GM12878 (cell line): ENCODE measurements at regions not wholly inside any gene's neighbourhood (a gene's known extent, or its start where the extent isn't known, plus 50 kb on each side); places are given as distances from the start of the nearest gene placed in this dataset.

Source experiments
- ATAC-seq: fragments of 200-7000 bp; cut with Tn5 transposase; 3 replicates; pipeline ENCODE4 v1.9.1; 2020; ENCODE audit warnings: mild to moderate bottlenecking, moderate library complexity
- BruUV-seq: library from RNA; stranded (reverse); fragments of 400-500 nt; replicated peaks from 2 replicates; lab custom pipeline; 2021; lab: Mats Ljungman, UMichigan
- CTCF ChIA-PET: fragments of 300-600 bp; sonication (Branson Sonifier 250); formaldehyde crosslinking; extraction: SDS; loops from one replicate; lab custom pipeline; 2021; ENCODE audit warnings: inconsistent platforms; lab: Yijun Ruan, JAX
- POLR2A ChIA-PET: fragments of 350-600 bp; formaldehyde crosslinking; extraction: SDS; loops from one replicate; lab custom pipeline; 2021; ENCODE audit warnings: inconsistent platforms; lab: Charles Lee
- RAD21 ChIA-PET: fragments of 300-600 bp; sonication (Branson Sonifier 250); formaldehyde crosslinking; loops from one replicate; lab custom pipeline; 2023; ENCODE audit warnings: antibody characterized with exemption; ENCODE audit not compliant: unreplicated experiment; lab: Charles Lee
- SMC1A ChIA-PET: fragments of 300-600 bp; sonication (Branson Sonifier 250); formaldehyde crosslinking; loops from one replicate; lab custom pipeline; 2023; ENCODE audit not compliant: unreplicated experiment, uncharacterized antibody; lab: Charles Lee
- DNase-seq: peaks from one replicate; pipeline ENCODE4 v3.0.0-alpha.2; 2011; ENCODE audit warnings: low read depth, low spot score
- FAIRE-seq: peaks from 3 replicates; lab custom pipeline; 2011; peaks lifted over from hg19 to GRCh38; lab: Jason Lieb, UNC
- H2AFZ ChIP-seq: 2 replicates; pipeline ENCODE4 v1.6.0; 2011; ENCODE audit warnings: low read depth, low read length, control low read depth; ENCODE audit not compliant: control insufficient read depth
- H3K27ac ChIP-seq: 2 replicates; pipeline ENCODE4 v1.5.1; 2011; ENCODE audit warnings: control low read depth; ENCODE audit not compliant: control insufficient read depth, insufficient read depth
- H3K27me3 ChIP-seq, 2 experiments: replicated peaks in 1 of 2; 2 replicates each; pipeline versions ENCODE4 v1.6.0 to v1.6.1; 2011; ENCODE audit warnings: low read length in 1 of 2; ENCODE audit not compliant: control insufficient read depth in 2 of 2, insufficient read depth in 2 of 2
- H3K36me3 ChIP-seq, 2 experiments: 2 replicates each; pipeline ENCODE4 v1.5.1; 2011; ENCODE audit warnings: low read length in 1 of 2; ENCODE audit not compliant: control insufficient read depth in 2 of 2, insufficient read depth in 2 of 2
- H3K4me1 ChIP-seq: 2 replicates; pipeline ENCODE4 v1.6.1; 2011; ENCODE audit warnings: mild to moderate bottlenecking, low read length, moderate library complexity, mixed read lengths; ENCODE audit not compliant: control insufficient read depth, insufficient read depth
- H3K4me2 ChIP-seq: 2 replicates; pipeline ENCODE4 v1.6.0; 2011; ENCODE audit warnings: control low read depth; ENCODE audit not compliant: control insufficient read depth, insufficient read depth
- H3K4me3 ChIP-seq: fragments of 200-600 bp; sonication (generic); 2 replicates; pipeline ENCODE4 v1.5.1; 2016
- H3K79me2 ChIP-seq: 2 replicates; pipeline ENCODE4 v1.6.0; 2011; ENCODE audit warnings: low read length; ENCODE audit not compliant: control insufficient read depth, insufficient read depth
- H3K9ac ChIP-seq: 2 replicates; pipeline ENCODE4 v1.8.0; 2011; ENCODE audit warnings: low read length, control low read depth, mixed read lengths; ENCODE audit not compliant: control insufficient read depth, insufficient read depth
- H3K9me3 ChIP-seq: replicated peaks from 3 replicates; pipeline ENCODE4 v1.5.1; 2011; ENCODE audit warnings: mild to moderate bottlenecking, low read length; ENCODE audit not compliant: control insufficient read depth, insufficient read depth
- H4K20me1 ChIP-seq: 2 replicates; pipeline ENCODE4 v1.6.0; 2011; ENCODE audit not compliant: control insufficient read depth, insufficient read depth
- BHLHE40 ChIP-seq, 2 experiments: fragments of 450-650 bp in 1 of 2; IDR thresholded peaks; 2 replicates each; pipeline ENCODE4 v1.6.1; 2011 to 2017; ENCODE audit warnings: low read depth in 2 of 2, borderline replicate concordance in 1 of 2, improper control_type of control experiment in 1 of 2, low read length in 1 of 2, mild to moderate bottlenecking in 1 of 2
- ETV6 ChIP-seq, 2 experiments: fragments of 450-650 bp in 1 of 2; IDR thresholded peaks in 1 of 2; conservative IDR thresholded peaks in 1 of 2; 2 replicates each; pipeline ENCODE4 v1.6.1; 2014; ENCODE audit warnings: antibody characterized with exemption in 1 of 2, borderline replicate concordance in 1 of 2, low read depth in 1 of 2, mild to moderate bottlenecking in 1 of 2, moderate library complexity in 1 of 2
- FOXK2 ChIP-seq: fragments of 450-650 bp; IDR thresholded peaks from 2 replicates; pipeline ENCODE4 v1.6.1; 2017; ENCODE audit warnings: mild to moderate bottlenecking, moderate library complexity
- GATAD2B ChIP-seq: fragments of 450-650 bp; conservative IDR thresholded peaks from 2 replicates; pipeline ENCODE4 v1.6.1; 2017; ENCODE audit warnings: low read depth, mild to moderate bottlenecking, moderate library complexity
- KDM1A ChIP-seq: fragments of 200-600 bp; sonication (generic); IDR thresholded peaks from 2 replicates; pipeline ENCODE4 v1.6.1; 2016; ENCODE audit warnings: borderline replicate concordance
- KLF5 ChIP-seq: fragments of 450-650 bp; IDR thresholded peaks from 2 replicates; pipeline ENCODE4 v1.6.1; 2014; ENCODE audit warnings: mild to moderate bottlenecking; ENCODE audit not compliant: partially characterized antibody
- MAX ChIP-seq: IDR thresholded peaks from 2 replicates; pipeline ENCODE4 v1.6.1; 2012; ENCODE audit warnings: low read depth, low read length, improper control_type of control experiment
- MYC ChIP-seq: IDR thresholded peaks from 2 replicates; pipeline ENCODE4 v1.6.1; 2011; ENCODE audit warnings: mild to moderate bottlenecking, low read length, moderate library complexity, inconsistent platforms; ENCODE audit not compliant: insufficient read depth, insufficient replicate concordance, insufficient read length, severe bottlenecking
- NR2C1 ChIP-seq: fragments of 450-650 bp; IDR thresholded peaks from 2 replicates; pipeline ENCODE4 v1.6.1; 2017; ENCODE audit warnings: antibody characterized with exemption, mild to moderate bottlenecking, moderate library complexity
- PML ChIP-seq: IDR thresholded peaks from 2 replicates; pipeline ENCODE4 v1.6.1; 2012; ENCODE audit warnings: low read length, inconsistent platforms
- POLR2AphosphoS2 ChIP-seq: IDR thresholded peaks from 2 replicates; pipeline ENCODE4 v1.6.1; 2011; ENCODE audit warnings: low read depth, mild to moderate bottlenecking, low read length, improper control_type of control experiment, moderate library complexity
- TCF7 ChIP-seq: IDR thresholded peaks from 2 replicates; pipeline ENCODE4 v1.6.1; 2014; ENCODE audit warnings: antibody characterized with exemption, borderline replicate concordance
- YBX1 ChIP-seq: fragments of 450-650 bp; IDR thresholded peaks from 2 replicates; pipeline ENCODE4 v1.6.1; 2016; ENCODE audit warnings: antibody characterized with exemption
- ZBTB40 ChIP-seq: fragments of 450-650 bp; IDR thresholded peaks from 2 replicates; pipeline ENCODE4 v1.6.1; 2016; ENCODE audit warnings: mild to moderate bottlenecking, moderate library complexity, borderline replicate concordance
- ZNF592 ChIP-seq: fragments of 450-650 bp; IDR thresholded peaks from 2 replicates; pipeline ENCODE4 v1.6.1; 2017; ENCODE audit warnings: mild to moderate bottlenecking, moderate library complexity
- ZSCAN29 ChIP-seq: fragments of 450-650 bp; IDR thresholded peaks from 2 replicates; pipeline ENCODE4 v1.6.1; 2017; ENCODE audit warnings: mild to moderate bottlenecking, moderate library complexity
- ZZZ3 ChIP-seq: IDR thresholded peaks from 2 replicates; pipeline ENCODE4 v1.6.1; 2011; ENCODE audit warnings: low read depth; ENCODE audit not compliant: control insufficient read depth, insufficient read length
- WGBS: methylation state at CpG from one replicate; pipeline ENCODE4 v1.1.6; 2016; ENCODE audit warnings: low lambda C conversion rate; ENCODE audit not compliant: insufficient replicate concordance, insufficient coverage; ENCODE audit errors: missing lambda C conversion rate; 5-methylcytosine and 5-hydroxymethylcytosine counted together
- in situ Hi-C: fragments of 300-500 bp; cut with MboI; formaldehyde crosslinking; loops from 9 replicates; pipeline ENCODE4 v1.14.3; 2018; ENCODE audit warnings: mixed read lengths
- intact Hi-C: fragments of 100-400 bp; cut with micrococcal nuclease; formaldehyde crosslinking; loops from one replicate; pipeline ENCODE4 v1.14.2; 2022; ENCODE audit not compliant: unreplicated experiment

GRCh38 chr20:60816901-60817300, 435.2 kb upstream of the CDH4 start (continued):
- TF ChIP-seq ZSCAN29 (no peak), MYC (no peak), BHLHE40 (IDR thresholded peaks at IDR 0.05; ENCODE audit: borderline replicate concordance in 1 of 2, low read depth in 2 of 2, low read length in 1 of 2) (no peak), MAX (no peak)

- intact Hi-C loops (no loop called here), in situ Hi-C loops (no loop called here)
- Histone ChIP-seq H3K9me3 (no peaks in the 10 kb centered on the region; the same call in 2 of the 3 replicates), H4K20me1 (no peaks in the 10 kb centered on the region), H3K9ac (no peak overlapping the region), H3K4me3 (no peak overlapping the region), H3K36me3 (no peaks in the 10 kb centered on the region), H3K4me1 (no peaks in the 10 kb centered on the region), H3K79me2 (no peaks in the 10 kb centered on the region), H3K27ac (no peak overlapping the region), H3K27me3 (no peaks in the 10 kb centered on the region), H2AFZ (no peak overlapping the region), H3K4me2 (no peak overlapping the region)
- DNase-seq (no peak), FAIRE-seq (no peak), ATAC-seq (no peak)
- WGBS, result 15% methylated on average over 4 of the region's 4 CpGs
- ChIA-PET RAD21 (no interaction called here), SMC1A (no interaction called here), POLR2A (no interaction called here), CTCF (no interaction called here)
- no TSS peak for BruUV-seq
- no peak for TF ChIP-seq ZNF592
- no peak for TF ChIP-seq NR2C1
- no peak for TF ChIP-seq ZZZ3
- no peak for TF ChIP-seq ZBTB40
- no peak for TF ChIP-seq POLR2AphosphoS2
- no peak for TF ChIP-seq YBX1
- no peak for TF ChIP-seq TCF7
- TF ChIP-seq FOXK2, result no peak
- no peak for TF ChIP-seq KDM1A
- no peak for TF ChIP-seq ETV6 (conservative IDR thresholded peaks at IDR 0.05 in 1 of 2, IDR thresholded peaks at IDR 0.05 in 1 of 2; ENCODE audit: borderline replicate concordance in 1 of 2, low read depth in 1 of 2)
- no peak for TF ChIP-seq KLF5
- no peak for TF ChIP-seq PML
- TF ChIP-seq GATAD2B, result no peak
These were observed 434.2 kb upstream of the CDH4 start for GRCh38 chr20:60817891-60818290.
